ENCODE measurements at regions not wholly inside any gene's neighbourhood (a gene's known extent, or its start where the extent isn't known, plus 50 kb on each side); places are given as distances from the start of the nearest gene placed in this dataset.

DNA sequence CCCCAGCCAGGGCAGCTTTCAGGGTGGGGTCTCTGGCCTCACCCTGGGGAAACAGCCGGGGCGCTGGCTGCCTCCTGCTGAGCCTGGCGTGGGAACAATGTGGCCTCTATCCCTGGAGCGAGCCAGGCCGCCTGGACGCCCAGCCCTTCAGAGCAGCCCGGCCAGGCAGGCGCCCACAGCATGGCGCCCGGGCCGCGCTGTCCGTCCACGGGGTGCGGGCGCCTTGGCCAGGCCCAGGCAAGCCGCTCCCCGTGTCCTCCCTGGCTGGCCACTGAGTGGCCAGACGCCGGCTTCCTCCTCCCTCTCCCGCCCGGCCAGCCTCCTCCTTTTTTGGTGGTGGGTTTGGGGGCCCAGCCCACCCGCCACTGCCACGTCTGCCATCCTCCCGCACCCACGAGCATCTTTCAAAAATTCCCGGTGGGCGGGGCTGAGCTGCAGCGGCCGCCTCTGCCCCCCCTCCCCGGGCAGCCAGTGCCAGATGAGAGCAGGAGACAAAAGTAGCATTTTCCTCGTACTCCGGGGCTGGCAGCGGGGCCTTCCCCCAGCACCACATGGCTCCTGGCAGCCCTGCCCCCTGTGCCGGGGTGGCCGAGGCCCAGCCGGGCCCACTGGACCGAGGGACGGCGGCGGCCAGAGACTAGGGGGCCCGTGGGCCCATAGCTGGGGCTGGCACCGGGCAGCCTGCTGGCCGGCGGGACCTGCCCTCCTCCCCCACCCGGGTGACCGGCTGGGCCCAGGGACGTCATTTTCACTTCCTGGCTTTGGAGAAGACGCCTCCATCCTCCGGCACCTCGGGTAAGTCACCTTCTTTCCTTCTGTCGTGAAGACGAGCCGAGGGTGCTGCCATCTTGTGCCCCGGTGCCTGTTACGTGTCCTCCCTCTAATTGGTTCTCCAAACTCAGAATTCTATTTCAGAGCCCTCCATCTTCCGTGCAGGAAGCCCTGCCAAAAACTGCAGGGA, 70.2 kb upstream of the PPARA start:
- H3K27ac ChIP-seq = no peak overlapping the region
- no peak for DNase-seq
- no peak overlapping the region for H3K4me3 ChIP-seq
- no peaks in the 10 kb centered on the region; the same call in 1 of the 2 replicates for H3K27me3 ChIP-seq
- peaks cover 60% of the 10 kb centered on the region for H3K36me3 ChIP-seq
- no peaks in the 10 kb centered on the region for H3K9me3 ChIP-seq (replicated peaks)
- H3K4me1 ChIP-seq = peaks cover 17% of the 10 kb centered on the region

- no peak for DNase-seq
- Histone ChIP-seq H3K4me1 (peaks cover 7% of the 10 kb centered on the region; the same call in 1 of the 2 replicates), H3K36me3 (peaks cover 57% of the 10 kb centered on the region), H3K9me3 (replicated peaks) (no peaks in the 10 kb centered on the region), H3K4me3 (no peak overlapping the region), H3K27ac (no peak overlapping the region), H3K27me3 (no peaks in the 10 kb centered on the region; the same call in 1 of the 2 replicates)
Observed at GRCh38 chr22:46081036-46081830, 69.1 kb upstream of the PPARA start.

GRCh38 chr22:46081831-46082210, 68.5 kb upstream of the PPARA start:
- peaks cover 62% of the 10 kb centered on the region for H3K36me3 ChIP-seq
- no peaks in the 10 kb centered on the region for H3K9me3 ChIP-seq (replicated peaks)
- no peaks in the 10 kb centered on the region; the same call in 1 of the 2 replicates for H3K27me3 ChIP-seq
- H3K4me3 ChIP-seq = no peak overlapping the region
- no peak overlapping the region for H3K27ac ChIP-seq
- DNase-seq = no peak
- H3K4me1 ChIP-seq = peaks cover 2% of the 10 kb centered on the region; the same call in 1 of the 2 replicates

DNA sequence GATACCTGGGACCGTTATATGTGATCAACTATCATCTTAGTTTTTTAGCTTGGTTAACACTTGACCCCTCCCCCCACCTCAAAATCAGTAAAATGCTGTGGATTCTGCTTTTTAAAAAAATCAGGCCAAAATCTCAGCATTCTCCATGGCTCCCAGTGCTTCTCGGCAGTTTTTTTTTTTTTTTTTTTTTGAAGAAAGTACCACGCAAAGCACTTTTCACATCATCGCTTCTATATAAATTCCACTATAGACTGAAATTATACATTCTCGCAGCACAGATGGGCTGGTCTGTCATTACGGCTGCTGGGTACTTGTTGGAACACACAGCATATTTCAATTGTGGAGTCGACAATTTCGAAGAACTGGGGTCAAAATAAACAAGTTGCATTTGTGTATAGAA, 67.7 kb upstream of the PPARA start:
- H3K36me3 ChIP-seq = peaks cover 66% of the 10 kb centered on the region
- no peaks in the 10 kb centered on the region for H3K9me3 ChIP-seq (replicated peaks)
- no peaks in the 10 kb centered on the region; the same call in 1 of the 2 replicates for H3K4me1 ChIP-seq
- no peaks in the 10 kb centered on the region; the same call in 1 of the 2 replicates for H3K27me3 ChIP-seq
- H3K4me3 ChIP-seq = no peak overlapping the region
- no peak overlapping the region for H3K27ac ChIP-seq
- no peak for DNase-seq

DNA sequence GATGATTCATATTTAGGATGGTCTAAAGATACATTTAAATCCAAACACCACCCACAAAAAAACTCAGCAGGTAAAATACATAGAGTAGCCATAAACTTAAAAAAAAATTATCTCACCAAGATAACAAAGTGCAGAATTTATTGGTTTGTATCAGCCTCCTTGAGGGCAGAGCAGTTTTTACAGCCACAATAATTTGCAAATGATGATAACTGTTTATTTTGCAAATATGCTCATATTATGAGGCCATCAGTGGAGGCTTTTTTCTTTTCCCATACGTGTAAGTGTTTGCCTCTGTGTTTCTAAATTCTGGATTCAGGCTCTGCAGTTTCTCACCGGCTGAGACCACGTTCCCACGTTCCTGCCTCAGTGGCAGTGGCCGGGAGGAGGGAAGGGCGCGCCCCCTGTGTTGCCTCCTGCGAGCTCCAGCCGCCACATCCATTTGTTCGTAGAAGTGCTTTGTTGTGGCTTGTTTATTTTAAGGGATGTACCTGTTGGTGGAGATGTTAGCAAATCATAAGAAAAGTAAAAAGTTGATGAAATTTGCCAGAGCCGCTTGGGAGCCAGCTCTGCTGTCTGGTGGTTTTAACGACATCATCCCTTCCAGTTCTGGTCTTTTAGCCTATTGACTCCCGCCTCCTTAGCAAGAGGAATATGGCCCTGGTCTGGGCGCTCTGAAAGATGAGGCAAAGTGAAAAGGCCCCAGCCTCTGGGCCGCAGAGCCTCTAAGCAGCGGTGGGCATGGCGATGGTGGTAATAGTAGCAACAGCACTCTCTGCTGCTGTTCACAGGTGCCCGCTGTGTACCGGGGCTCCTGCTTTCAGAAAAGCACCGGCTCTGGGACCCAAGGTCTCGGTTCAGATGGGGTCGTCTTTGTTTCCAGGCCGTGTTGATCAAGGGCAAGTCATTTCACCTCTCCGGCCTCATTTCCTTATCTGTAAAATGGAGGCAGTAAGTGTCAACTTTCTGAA, 66.7 kb upstream of the PPARA start:
- Histone ChIP-seq H3K36me3 (peaks cover 66% of the 10 kb centered on the region), H3K27ac (no peak overlapping the region), H3K9me3 (replicated peaks) (no peaks in the 10 kb centered on the region), H3K4me1 (no peaks in the 10 kb centered on the region; the same call in 1 of the 2 replicates), H3K27me3 (no peaks in the 10 kb centered on the region; the same call in 1 of the 2 replicates), H3K4me3 (no peak overlapping the region)
- no peak for DNase-seq

DNA sequence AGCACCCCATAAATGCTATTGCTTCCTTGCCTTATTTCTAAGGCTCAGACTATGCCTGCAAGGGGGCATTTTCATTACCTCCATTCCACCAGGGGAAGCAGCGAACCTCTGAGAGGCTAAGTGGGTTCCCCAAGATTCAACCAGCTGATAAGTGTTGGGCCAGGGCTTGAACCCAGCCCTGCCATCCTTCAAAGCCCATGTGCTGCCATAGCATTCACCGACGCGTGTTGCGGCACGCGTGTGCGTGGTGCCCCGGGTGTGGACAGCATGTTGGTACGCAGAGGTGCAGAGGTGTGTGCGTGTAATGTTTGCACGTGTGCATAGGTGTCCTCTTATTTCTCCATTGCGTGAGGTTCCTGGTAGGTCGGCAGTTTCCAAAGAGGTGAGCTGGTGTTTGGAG, 66.0 kb upstream of the PPARA start:
- DNase-seq = no peak
- Histone ChIP-seq H3K27me3 (no peaks in the 10 kb centered on the region; the same call in 1 of the 2 replicates), H3K4me1 (no peaks in the 10 kb centered on the region; the same call in 1 of the 2 replicates), H3K36me3 (peaks cover 71% of the 10 kb centered on the region), H3K4me3 (no peak overlapping the region), H3K9me3 (replicated peaks) (no peaks in the 10 kb centered on the region), H3K27ac (no peak overlapping the region)

DNA sequence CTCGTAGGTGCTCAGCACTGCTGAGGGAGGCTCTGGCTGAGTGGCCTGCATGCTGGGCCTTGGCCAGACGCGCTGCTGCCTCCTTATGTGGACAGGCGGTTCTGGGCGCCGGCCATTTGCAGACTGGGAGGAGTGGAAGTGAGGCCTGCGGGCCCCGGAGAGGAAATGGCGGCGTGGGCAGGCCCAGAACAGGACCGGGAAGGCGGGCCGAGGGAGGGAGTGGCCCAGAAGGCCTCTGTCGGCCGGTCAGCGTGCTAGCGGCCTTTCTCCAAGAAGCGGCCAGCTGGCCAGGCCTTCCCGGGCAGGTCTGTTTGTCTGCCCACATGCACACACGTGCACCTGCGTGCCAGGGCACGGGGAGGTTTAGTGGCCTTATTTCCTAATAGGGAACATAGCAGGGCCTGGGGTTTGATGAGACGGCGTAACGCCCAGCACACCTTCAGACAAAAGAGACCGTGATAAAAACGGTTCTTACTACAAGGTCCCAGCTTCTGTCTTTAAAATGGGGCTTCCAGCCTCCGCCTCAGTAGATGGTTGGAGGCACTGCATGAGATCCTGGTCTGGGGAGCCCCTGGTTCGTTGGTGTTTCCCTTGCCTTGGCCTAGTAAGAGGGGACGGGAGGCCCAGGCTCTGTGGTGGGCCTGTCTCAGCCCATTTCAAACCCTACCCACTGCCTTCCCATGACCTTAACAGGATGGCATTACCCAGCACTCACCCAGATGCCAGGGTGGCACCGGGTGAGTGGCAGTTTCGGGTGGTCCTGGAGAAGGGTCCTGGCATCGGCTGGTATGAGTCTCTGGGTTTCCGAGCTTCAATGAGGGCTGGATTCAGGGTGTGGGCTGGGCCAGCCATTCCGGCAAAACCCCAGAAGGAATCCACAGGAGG, 65.1 kb upstream of the PPARA start:
- no peaks in the 10 kb centered on the region; the same call in 1 of the 2 replicates for H3K27me3 ChIP-seq
- H3K9me3 ChIP-seq (replicated peaks) = no peaks in the 10 kb centered on the region
- H3K27ac ChIP-seq = no peak overlapping the region
- no peak for DNase-seq
- H3K4me1 ChIP-seq = no peaks in the 10 kb centered on the region; the same call in 1 of the 2 replicates
- no peak overlapping the region for H3K4me3 ChIP-seq
- H3K36me3 ChIP-seq = peaks cover 74% of the 10 kb centered on the region

DNA sequence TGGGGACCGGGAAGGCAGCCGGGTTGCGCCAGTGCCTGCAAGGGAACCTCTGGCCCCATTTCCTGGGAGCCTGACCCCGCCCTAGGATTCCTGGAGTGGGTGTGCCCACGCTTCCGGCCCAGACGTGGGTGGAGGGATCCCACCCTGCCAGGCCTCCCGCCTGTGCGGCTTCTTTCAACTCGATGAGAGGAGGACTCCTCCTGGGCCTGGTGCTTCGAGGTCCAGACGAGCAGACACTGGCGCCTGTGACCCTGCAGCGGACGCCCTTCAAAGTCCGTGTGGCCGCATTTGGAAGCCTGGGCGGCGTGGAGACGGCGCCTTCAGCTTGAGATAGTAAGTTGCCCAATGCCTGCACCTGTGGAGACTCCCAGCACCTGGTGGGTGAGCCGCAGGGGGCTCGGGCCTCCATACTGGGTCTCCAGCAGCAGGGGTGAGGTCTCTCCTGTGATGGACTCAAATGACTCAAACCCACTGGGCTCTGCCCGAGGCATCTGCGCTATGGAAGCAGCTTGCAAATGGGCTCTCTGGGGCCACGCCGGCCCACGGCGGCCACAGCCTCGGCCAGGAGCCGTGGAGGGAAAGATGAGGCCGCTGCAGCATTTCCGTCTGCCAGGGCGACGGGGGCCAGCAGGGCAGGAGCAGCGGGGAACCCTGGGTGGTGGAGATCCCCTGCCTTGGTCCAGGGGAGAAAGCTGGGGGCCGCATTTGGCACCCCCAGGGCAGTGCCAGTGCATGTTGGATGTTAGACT, 64.3 kb upstream of the PPARA start:
- Histone ChIP-seq H3K9me3 (replicated peaks) (no peaks in the 10 kb centered on the region), H3K36me3 (peaks cover 78% of the 10 kb centered on the region), H3K4me1 (no peaks in the 10 kb centered on the region; the same call in 1 of the 2 replicates), H3K27ac (no peak overlapping the region), H3K4me3 (no peak overlapping the region), H3K27me3 (no peaks in the 10 kb centered on the region; the same call in 1 of the 2 replicates)
- no peak for DNase-seq

- Histone ChIP-seq H3K4me1 (no peaks in the 10 kb centered on the region; the same call in 1 of the 2 replicates), H3K36me3 (peaks cover 81% of the 10 kb centered on the region), H3K9me3 (replicated peaks) (no peaks in the 10 kb centered on the region), H3K27ac (no peak overlapping the region), H3K4me3 (no peak overlapping the region), H3K27me3 (no peaks in the 10 kb centered on the region; the same call in 1 of the 2 replicates)
- DNase-seq = no peak
Observed at GRCh38 chr22:46086577-46087335, 63.6 kb upstream of the PPARA start.

DNA sequence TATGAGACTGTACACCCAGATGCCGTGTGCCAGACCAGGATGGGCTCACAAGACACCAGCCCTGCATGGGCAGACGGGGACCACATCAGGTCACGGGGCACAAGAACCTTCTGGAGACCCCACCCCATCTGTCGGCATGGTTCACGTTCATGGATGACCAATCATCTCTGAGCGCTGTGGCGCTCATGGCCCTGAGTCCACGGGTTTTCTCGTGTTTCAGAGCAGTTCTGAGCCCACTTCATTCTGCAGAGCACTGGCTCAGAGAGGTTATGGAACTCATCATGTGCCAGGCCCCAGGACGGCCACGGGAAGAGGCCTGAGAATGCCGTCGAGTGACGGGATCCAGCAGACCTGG, 63.0 kb upstream of the PPARA start:
- Histone ChIP-seq H3K4me3 (no peak overlapping the region), H3K4me1 (no peaks in the 10 kb centered on the region; the same call in 1 of the 2 replicates), H3K27me3 (no peaks in the 10 kb centered on the region; the same call in 1 of the 2 replicates)

DNA sequence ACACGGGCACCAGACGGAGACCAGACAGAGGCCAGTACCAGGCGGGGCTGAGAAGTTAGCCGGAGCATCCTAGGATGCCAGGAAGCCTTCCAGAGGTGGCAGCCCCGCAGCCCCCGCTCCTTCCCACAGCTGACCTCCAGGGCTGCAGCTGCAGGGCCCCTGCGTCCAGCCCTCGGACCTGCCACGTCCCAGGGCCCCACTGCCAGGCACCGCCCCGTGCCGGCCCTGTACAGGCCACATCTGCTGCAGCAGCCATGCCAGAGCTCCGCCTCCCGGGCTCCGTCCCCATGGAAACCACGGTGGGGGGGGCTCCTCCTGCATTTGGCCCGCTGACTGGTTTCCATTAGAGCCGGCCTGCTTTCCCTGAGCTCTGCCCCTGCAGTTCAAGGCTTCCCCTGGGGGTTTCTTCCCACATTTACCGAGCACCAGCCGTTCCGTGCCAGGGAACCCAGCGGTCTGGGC, 62.5 kb upstream of the PPARA start:
- Histone ChIP-seq H3K36me3 (peaks cover 88% of the 10 kb centered on the region), H3K4me1 (no peaks in the 10 kb centered on the region; the same call in 1 of the 2 replicates), H3K27ac (no peak overlapping the region), H3K27me3 (no peaks in the 10 kb centered on the region), H3K4me3 (no peak overlapping the region), H3K9me3 (replicated peaks) (no peaks in the 10 kb centered on the region)
- peak; percentile 58 to 59 for DNase-seq

More for the DNA sequence above, 63.0 kb upstream of the PPARA start:
- DNase-seq = no peak
- peaks cover 83% of the 10 kb centered on the region for H3K36me3 ChIP-seq
- no peaks in the 10 kb centered on the region for H3K9me3 ChIP-seq (replicated peaks)
- H3K27ac ChIP-seq = no peak overlapping the region

All from SJCRH30 (cell line).